Right lung (tissue), 2 donors: ENCODE measurements at regions not wholly inside any gene's neighbourhood (a gene's known extent, or its start where the extent isn't known, plus 50 kb on each side); places are given as distances from the start of the nearest gene placed in this dataset.
"Not testable (repeated sequence)": the region's sequence is repeated elsewhere in the genome, so short reads cannot be mapped to it uniquely, and the experiment has no call there.

Experiments used
- DNase-seq, 2 donors: peaks; one replicate each; pipeline ENCODE4 v3.0.0-alpha.2; 2013

GRCh38 chr7:79778786-79779770 is 325.6 kb upstream of the MAGI2 start:
- no peak for DNase-seq

GRCh38 chr7:79775911-79776310 is 322.4 kb upstream of the MAGI2 start:
- peak in 1 of 2 donors; percentile 36 for DNase-seq

DNA sequence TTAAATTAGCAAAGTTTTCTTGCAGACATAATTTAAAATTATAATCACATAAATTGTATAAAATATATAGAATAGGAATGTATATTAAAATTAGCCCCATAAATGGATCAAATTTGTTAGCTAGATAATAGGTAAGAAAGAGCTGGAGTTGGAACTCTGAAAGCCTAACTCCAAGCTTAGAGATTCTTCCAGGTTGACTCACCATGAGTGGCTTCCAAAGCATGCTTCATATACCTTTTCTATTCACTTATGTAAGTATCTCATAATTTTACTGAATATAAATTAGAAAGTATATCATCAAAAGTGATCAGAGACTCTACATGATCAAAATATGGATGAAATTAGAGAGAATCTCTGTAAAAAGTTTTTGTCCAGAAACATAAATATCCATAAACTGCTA is 320.7 kb upstream of the MAGI2 start:
- no peak for DNase-seq

- no peak for DNase-seq
Measured at GRCh38 chr7:79770970-79771369, 317.5 kb upstream of the MAGI2 start.

DNA sequence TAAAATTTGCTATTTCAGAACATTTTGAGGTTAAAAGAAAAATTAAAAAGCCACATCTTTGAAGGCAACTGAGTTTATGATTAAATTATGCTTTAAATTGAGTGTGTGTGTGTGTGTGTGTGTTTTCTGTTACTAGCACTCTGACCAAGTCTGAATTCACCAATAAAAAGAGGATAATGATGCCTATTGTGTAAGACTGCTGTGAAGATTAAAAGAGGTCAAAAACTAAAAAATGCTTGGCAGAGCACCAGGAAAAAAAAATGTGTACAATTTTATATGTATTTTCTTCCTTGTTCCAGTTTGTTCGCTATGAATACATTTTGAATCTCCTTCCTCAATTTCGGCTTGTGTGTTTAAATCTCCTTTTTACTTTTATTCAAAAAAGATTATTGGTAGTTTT is 316.6 kb upstream of the MAGI2 start:
- DNase-seq = peak; percentile 47 to 55

DNA sequence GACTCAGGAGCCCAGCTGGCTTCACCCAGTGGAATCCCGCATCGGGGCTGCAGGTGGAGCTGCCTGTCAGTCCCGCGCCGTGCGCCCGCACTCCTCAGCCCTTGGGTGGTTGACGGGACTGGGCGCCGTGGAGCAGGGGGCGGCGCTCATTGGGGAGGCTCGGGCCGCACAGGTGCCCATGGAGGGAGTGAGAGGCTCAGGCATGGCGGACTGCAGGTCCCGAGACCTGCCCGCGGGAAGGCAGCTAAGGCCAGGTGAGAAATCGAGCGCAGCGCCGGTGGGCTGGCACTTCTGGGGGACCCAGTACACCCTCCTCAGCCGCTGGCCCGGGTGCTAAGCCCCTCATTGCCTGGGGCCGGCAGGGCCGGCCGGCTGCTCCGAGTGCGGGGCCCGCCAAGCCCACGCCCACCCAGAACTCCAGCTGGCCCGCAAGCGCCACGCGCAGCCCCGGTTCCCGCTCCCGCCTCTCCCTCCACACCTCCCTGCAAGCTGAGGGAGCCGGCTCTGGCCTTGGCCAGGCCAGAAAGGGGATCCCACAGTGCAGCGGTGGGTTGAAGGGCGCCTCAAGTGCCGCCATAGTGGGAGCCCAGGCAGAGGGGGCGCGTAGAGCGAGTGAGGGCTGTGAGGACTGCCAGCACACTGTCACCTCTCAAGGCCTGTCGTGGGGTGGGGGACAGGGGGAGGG is 314.6 kb upstream of the MAGI2 start:
- not testable (repeated sequence) for DNase-seq

DNA sequence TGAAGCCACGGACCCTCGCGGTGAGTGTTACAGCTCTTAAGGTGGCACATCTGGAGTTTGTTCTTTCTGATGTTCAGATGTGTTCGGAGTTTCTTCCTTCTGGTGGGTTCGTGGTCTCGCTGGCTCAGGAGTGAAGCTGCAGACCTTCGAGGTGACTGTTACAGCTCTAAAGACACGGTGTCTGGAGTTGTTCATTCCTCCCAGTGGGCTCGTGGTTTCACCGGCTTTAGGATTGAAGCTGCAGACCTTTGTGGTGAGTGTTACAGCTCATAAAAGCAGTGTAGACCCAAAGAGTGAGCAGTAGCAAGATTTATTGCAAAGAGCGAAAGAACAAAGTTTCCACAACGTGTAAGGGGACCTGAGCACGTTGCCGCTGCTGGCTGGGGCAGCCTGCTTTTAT is 313.7 kb upstream of the MAGI2 start:
- not testable (repeated sequence) for DNase-seq

- DNase-seq = no peak
Measured at GRCh38 chr7:79761876-79762429, 308.5 kb upstream of the MAGI2 start.

- not testable (repeated sequence) for DNase-seq
Measured at GRCh38 chr7:79750941-79751340, 297.5 kb upstream of the MAGI2 start.

- no peak for DNase-seq
Measured at GRCh38 chr7:79749856-79750255, 296.4 kb upstream of the MAGI2 start.

- no peak for DNase-seq
Measured at GRCh38 chr7:79741684-79742083, 288.2 kb upstream of the MAGI2 start.

DNA sequence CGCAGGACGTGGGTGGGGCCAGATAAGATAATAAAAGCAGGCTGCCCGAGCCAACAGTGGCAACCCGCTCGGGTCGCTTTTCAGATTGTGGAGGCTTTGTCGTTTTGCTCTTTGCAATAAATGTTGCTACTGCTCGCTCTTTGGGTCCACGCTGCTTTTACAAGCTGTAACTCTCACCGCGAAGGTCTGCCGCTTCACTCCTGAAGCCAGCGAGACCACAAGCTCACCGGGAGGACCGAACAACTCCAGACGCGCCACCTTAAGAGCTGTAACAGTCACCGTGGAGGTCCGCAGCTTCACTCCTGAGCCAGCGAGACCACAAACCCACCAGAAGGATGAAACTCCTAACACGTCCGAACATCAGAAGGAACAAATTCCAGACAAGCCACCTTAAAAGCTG is 286.6 kb upstream of the MAGI2 start:
- no peak for DNase-seq

- DNase-seq = not testable (repeated sequence)
Measured at GRCh38 chr7:79739036-79739709, 285.7 kb upstream of the MAGI2 start.

DNA sequence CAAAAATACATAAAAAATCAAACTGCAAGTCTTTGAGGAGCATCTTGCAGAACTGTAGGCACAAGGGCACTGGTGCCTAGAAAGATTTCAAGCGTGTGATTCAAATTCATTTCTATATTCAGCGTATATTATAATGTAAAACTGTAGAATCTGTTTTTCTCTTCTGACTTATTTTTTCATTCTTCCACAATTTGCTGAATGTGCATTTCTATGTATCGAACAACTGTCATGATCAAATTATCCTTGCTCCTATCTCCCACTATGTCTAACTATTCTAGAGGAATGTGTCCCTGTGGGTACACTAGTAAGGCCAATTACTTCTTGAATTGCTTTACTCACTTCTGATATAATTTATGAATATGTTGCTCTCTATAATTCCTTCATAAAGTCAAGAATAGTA is 283.0 kb upstream of the MAGI2 start:
- DNase-seq = no peak

- no peak for DNase-seq
Measured at GRCh38 chr7:79735012-79735411, 281.5 kb upstream of the MAGI2 start.

DNA sequence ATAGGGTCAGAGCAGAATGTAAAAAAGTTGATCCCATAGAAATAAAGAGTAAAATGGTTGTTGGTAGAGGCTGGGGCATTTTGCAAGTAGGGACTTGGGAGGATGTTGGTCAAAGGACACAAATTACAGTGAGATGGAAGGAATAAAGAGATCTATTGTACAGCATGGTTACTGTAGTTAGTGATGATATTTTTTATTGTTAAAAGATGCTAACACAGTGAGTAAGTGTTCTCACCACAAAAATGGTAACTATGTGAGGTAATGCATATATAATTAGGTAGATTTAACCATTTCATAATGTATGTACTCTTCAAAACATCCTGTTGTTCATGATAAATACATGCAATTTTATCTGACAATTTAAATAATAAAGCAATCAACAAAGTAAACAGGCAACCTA is 280.7 kb upstream of the MAGI2 start:
- no peak for DNase-seq

DNA sequence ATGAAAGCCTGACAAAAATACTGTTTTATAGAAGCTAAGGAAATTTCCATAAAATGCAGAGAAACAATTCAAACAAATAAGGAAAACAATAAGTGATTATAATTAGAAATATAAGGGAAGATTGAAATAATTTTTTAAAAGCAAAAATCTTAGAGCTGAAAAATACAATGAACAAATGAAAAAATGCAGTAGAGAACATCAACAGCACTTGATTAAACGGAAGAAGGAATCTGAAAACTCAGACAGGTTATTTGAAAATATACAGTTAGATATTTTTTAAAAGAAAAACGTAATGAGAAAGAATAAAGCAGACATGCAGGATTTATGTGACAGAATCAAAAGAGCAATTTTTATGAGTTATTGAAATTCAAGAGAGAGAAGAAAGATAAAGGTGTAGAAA is 279.1 kb upstream of the MAGI2 start:
- no peak for DNase-seq

- no peak for DNase-seq
Measured at GRCh38 chr7:79730971-79731370, 277.5 kb upstream of the MAGI2 start.

DNA sequence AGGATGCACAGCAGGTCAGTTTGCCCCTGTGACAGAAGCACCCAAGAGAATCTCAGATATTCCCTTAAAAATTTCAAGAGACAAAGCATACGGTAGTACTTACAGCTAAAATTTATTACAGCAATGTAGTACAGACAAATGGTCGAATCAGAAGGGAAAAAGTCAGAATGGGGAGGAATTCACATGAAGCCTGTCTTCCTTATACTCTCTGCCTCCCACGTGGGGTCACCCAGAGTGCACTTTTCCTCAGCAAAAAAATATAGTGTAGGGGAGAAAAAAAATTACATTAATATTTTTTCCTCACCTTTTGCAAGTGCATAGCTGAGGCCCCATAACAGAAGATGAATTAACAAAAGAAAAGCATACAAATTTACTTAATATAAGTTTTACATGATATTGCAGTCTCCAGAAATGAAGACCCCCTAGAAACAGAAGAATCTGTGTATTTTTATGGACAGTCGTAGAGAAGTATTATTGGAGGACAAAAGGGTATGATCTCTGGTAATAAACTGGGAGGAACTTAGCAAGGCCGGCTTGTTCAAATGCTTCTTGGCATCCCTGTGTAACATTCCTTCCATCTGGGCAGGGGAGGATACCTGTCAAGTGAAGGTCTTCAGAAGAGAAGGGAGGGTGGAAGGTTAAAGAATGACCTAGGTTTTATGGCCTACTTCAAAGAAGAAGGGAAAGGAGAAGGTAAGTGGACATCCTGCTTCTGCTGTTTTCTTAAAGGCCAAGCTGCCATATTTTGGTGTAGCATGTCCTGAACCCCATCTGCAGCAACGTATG is 270.6 kb upstream of the MAGI2 start:
- DNase-seq = no peak

GRCh38 chr7:79722217-79722616 is 268.8 kb upstream of the MAGI2 start:
- DNase-seq = no peak

DNA sequence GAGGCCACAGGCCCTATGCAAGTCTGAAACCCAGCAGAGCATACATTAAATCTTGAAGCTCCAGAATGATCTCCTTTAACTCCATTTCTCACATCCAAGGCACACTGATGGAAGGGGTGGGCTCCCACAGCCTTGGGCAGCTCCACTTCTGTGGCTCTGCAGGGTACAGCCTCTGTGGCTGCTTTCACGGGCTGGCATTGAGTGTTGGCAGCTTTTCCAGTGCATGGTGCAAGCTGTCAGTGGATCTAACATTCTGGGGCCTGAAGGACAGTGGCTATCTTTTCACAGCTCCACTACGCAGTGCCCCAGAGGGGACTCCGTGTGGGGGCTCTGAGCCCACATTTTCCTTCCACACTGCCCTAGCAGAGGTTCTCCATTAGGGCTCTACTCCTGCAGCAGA is 265.7 kb upstream of the MAGI2 start:
- DNase-seq = no peak
